HCT116 (cell line): ENCODE measurements at regions not wholly inside any gene's neighbourhood (a gene's known extent, or its start where the extent isn't known, plus 50 kb on each side); places are given as distances from the start of the nearest gene placed in this dataset.

Experiments used
- ATAC-seq: fragments of 200-7000 bp; cut with Tn5 transposase; 2 replicates; pipeline ENCODE4 v1.9.1; 2020; ENCODE audit warnings: mild to moderate bottlenecking, moderate library complexity
- BruUV-seq: library from RNA; stranded (reverse); fragments of 400-500 nt; replicated peaks from 2 replicates; lab custom pipeline; 2021; lab: Mats Ljungman, UMichigan
- CTCF ChIA-PET: fragments of 300-600 bp; sonication (Branson Sonifier 250); formaldehyde crosslinking; loops from one replicate; lab custom pipeline; 2021; ENCODE audit warnings: antibody characterized with exemption; lab: Charles Lee
- POLR2A ChIA-PET: fragments of 300-600, 350-600 bp; sonication (Branson Sonifier 250); formaldehyde crosslinking; loops from one replicate; lab custom pipeline; 2021; ENCODE audit warnings: antibody characterized with exemption; lab: Charles Lee
- RAD21 ChIA-PET, 2 experiments: fragments of 300-600 bp; sonication (Branson Sonifier 250); formaldehyde crosslinking; loops; one replicate each; lab custom pipeline; 2023; ENCODE audit warnings: low total read pairs in 2 of 2; ENCODE audit not compliant: uncharacterized antibody in 2 of 2, unreplicated experiment in 2 of 2, low non-redundant PET in 1 of 2; lab: Charles Lee
- DNase-seq: peaks from one replicate; pipeline ENCODE4 v3.0.0-alpha.2; 2010; ENCODE audit warnings: low read depth, low spot score
- H2AFZ ChIP-seq: fragments of 200-600 bp; shearing (Covaris generic), sonication (generic); 2 replicates; pipeline ENCODE4 v1.6.1; 2017; ENCODE audit warnings: low read depth, mixed run types, mixed read lengths, antibody characterized with exemption, low read length; ENCODE audit not compliant: poor library complexity, severe bottlenecking
- H3K27ac ChIP-seq: 2 replicates; pipeline ENCODE4 v1.5.1; 2012; ENCODE audit warnings: low read depth, low read length
- H3K27me3 ChIP-seq: fragments of 200-600 bp; sonication (generic); 2 replicates; pipeline ENCODE4 v1.6.1; 2016; ENCODE audit warnings: mixed run types, low read length, mixed read lengths; ENCODE audit not compliant: insufficient read depth
- H3K36me3 ChIP-seq, 2 experiments: fragments of 200-500 bp in 1 of 2; fragments of 200-600 bp in 1 of 2; sonication (Bioruptor generic) in 1 of 2; sonication (generic) in 1 of 2; 2 replicates each; pipeline versions ENCODE4 v1.5.1 to v1.6.1; 2014 to 2016; ENCODE audit warnings: low read length in 2 of 2, inconsistent platforms in 1 of 2, mixed read lengths in 1 of 2, mixed run types in 1 of 2; ENCODE audit not compliant: insufficient read depth in 2 of 2, control insufficient read depth in 1 of 2
- H3K4me1 ChIP-seq, 2 experiments: fragments of 200-600 bp in 1 of 2; sonication (generic) in 1 of 2; 2 replicates each; pipeline versions ENCODE4 v1.5.1 to v1.6.1; 2012 to 2017; ENCODE audit warnings: low read length in 2 of 2, inconsistent platforms in 1 of 2, mild to moderate bottlenecking in 1 of 2, mixed read lengths in 1 of 2, mixed run types in 1 of 2, moderate library complexity in 1 of 2; ENCODE audit not compliant: insufficient read depth in 2 of 2, control insufficient read depth in 1 of 2
- H3K4me2 ChIP-seq: fragments of 200-600 bp; sonication (generic); 2 replicates; pipeline ENCODE4 v1.6.1; 2017; ENCODE audit warnings: mixed run types, low read length, mixed read lengths
- H3K4me3 ChIP-seq, 2 experiments: fragments of 200-600 bp in 1 of 2; sonication (generic) in 1 of 2; replicated peaks in 1 of 2; 2 replicates each; pipeline ENCODE4 v1.5.1; 2011 to 2016; ENCODE audit warnings: low read length in 2 of 2, control low read depth in 1 of 2, low read depth in 1 of 2, mild to moderate bottlenecking in 1 of 2, mixed read lengths in 1 of 2, mixed run types in 1 of 2
- H3K79me2 ChIP-seq: fragments of 200-600 bp; sonication (generic); 2 replicates; pipeline ENCODE4 v1.6.1; 2017; ENCODE audit warnings: mild to moderate bottlenecking, mixed run types, low read length, moderate library complexity, mixed read lengths; ENCODE audit not compliant: insufficient read depth
- H3K9ac ChIP-seq: fragments of 200-600 bp; sonication (generic); 2 replicates; pipeline ENCODE4 v1.6.1; 2016; ENCODE audit warnings: low read length, mixed read lengths
- H3K9me2 ChIP-seq: fragments of 200-600 bp; sonication (generic), shearing (Covaris generic); 2 replicates; pipeline ENCODE4 v1.6.1; 2017; ENCODE audit warnings: mixed run types, mild to moderate bottlenecking, moderate library complexity; ENCODE audit not compliant: insufficient read depth
- H3K9me3 ChIP-seq, 2 experiments: fragments of 200-500 bp in 1 of 2; fragments of 200-600 bp in 1 of 2; sonication (Bioruptor generic) in 1 of 2; sonication (generic) in 1 of 2; 2 replicates each; pipeline ENCODE4 v1.6.1; 2014 to 2017; ENCODE audit warnings: low read length in 2 of 2, mixed read lengths in 2 of 2, inconsistent platforms in 1 of 2, low read depth in 1 of 2, mild to moderate bottlenecking in 1 of 2, mixed run types in 1 of 2, moderate library complexity in 1 of 2; ENCODE audit not compliant: control insufficient read depth in 1 of 2, insufficient read depth in 1 of 2
- H4K20me1 ChIP-seq: fragments of 200-600 bp; sonication (generic), shearing (Covaris generic); 2 replicates; pipeline ENCODE4 v1.6.1; 2017; ENCODE audit warnings: mixed run types, mild to moderate bottlenecking, moderate library complexity; ENCODE audit not compliant: insufficient read depth
- MAX ChIP-seq: IDR thresholded peaks from 2 replicates; pipeline ENCODE4 v1.6.1; 2012
- POLR2A ChIP-seq: IDR thresholded peaks from 2 replicates; pipeline ENCODE4 v1.7.0; 2011; ENCODE audit warnings: borderline replicate concordance; ENCODE audit not compliant: insufficient read depth, insufficient read length; ENCODE audit errors: extremely low read depth
- SIN3A ChIP-seq: IDR thresholded peaks from 2 replicates; pipeline ENCODE4 v1.6.1; 2012; ENCODE audit warnings: low read depth
- SP1 ChIP-seq: IDR thresholded peaks from 2 replicates; pipeline ENCODE4 v1.6.1; 2012; ENCODE audit warnings: low read depth
- SRF ChIP-seq: IDR thresholded peaks from 2 replicates; pipeline ENCODE4 v1.6.1; 2012; ENCODE audit warnings: low read depth
- TCF7L2 ChIP-seq: IDR thresholded peaks from 2 replicates; pipeline ENCODE4 v1.7.0; 2011; ENCODE audit warnings: borderline replicate concordance, inconsistent platforms; ENCODE audit not compliant: insufficient read depth, insufficient read length; ENCODE audit errors: extremely low read depth
- ZFX ChIP-seq: fragments of 450-650 bp; IDR thresholded peaks from 2 replicates; pipeline ENCODE4 v1.6.1; 2017
- intact Hi-C: fragments of 100-400 bp; cut with micrococcal nuclease; formaldehyde crosslinking; loops from 2 replicates; pipeline ENCODE4 v1.10.0; 2022
- TF ChIP-seq, protein P1 (sequence below): IDR thresholded peaks from 2 replicates; pipeline ENCODE4 v1.6.1; 2012

GRCh38 chr3:194935061-194935460 lies 249.4 kb downstream of the FAM43A start:
- Histone ChIP-seq H3K4me2 (no peak overlapping the region), H3K9me3 (no peaks in the 10 kb centered on the region; a peak in 1 of 4 replicates), H3K27me3 (no peaks in the 10 kb centered on the region), H3K4me3 (no peak overlapping the region), H3K4me1 (no peaks in the 10 kb centered on the region), H3K27ac (no peak overlapping the region), H2AFZ (no peak overlapping the region), H3K9ac (no peak overlapping the region), H3K36me3 (no peaks in the 10 kb centered on the region; a peak in 1 of 4 replicates), H4K20me1 (no peaks in the 10 kb centered on the region), H3K9me2 (no peaks in the 10 kb centered on the region), H3K79me2 (no peaks in the 10 kb centered on the region)
- ChIA-PET CTCF (no interaction called here), POLR2A (no interaction called here), RAD21 (no interaction called here)
- TF ChIP-seq SIN3A (no peak), SRF (no peak)
- intact Hi-C loops = no loop called here
- ATAC-seq = no peak
- no TSS peak for BruUV-seq
- no peak for DNase-seq

GRCh38 chr3:194935632-194936470 lies 250.2 kb downstream of the FAM43A start:
- no peaks in the 10 kb centered on the region; a peak in 1 of 4 replicates for H3K9me3 ChIP-seq
- no TSS peak for BruUV-seq
- H3K4me3 ChIP-seq = no peak overlapping the region
- H3K4me1 ChIP-seq = no peaks in the 10 kb centered on the region
- H2AFZ ChIP-seq = no peak overlapping the region
- no peaks in the 10 kb centered on the region for H3K79me2 ChIP-seq
- RAD21 ChIA-PET = no interaction called here
- no peak overlapping the region for H3K9ac ChIP-seq
- ATAC-seq (no peak), DNase-seq (no peak)
- POLR2A ChIA-PET = no interaction called here
- TF ChIP-seq, protein P1, sequence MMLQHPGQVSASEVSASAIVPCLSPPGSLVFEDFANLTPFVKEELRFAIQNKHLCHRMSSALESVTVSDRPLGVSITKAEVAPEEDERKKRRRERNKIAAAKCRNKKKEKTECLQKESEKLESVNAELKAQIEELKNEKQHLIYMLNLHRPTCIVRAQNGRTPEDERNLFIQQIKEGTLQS = no peak
- TF ChIP-seq ZFX (no peak), POLR2A (no peak), TCF7L2 (no peak), SRF (no peak), MAX (no peak), SP1 (no peak)
- H3K9me2 ChIP-seq = no peaks in the 10 kb centered on the region
- intact Hi-C loops = no loop called here
- no peaks in the 10 kb centered on the region; a peak in 1 of 4 replicates for H3K36me3 ChIP-seq
- H3K4me2 ChIP-seq = no peak overlapping the region
- H3K27me3 ChIP-seq = no peaks in the 10 kb centered on the region
- H4K20me1 ChIP-seq = no peaks in the 10 kb centered on the region
- CTCF ChIA-PET = no interaction called here
- no peak overlapping the region for H3K27ac ChIP-seq
